SK-N-MC (cell line): ENCODE measurements at regions not wholly inside any gene's neighbourhood (a gene's known extent, or its start where the extent isn't known, plus 50 kb on each side); places are given as distances from the start of the nearest gene placed in this dataset.

Experiments
- EZH2 ChIP-seq: fragments of 200-600 bp; sonication (generic); IDR thresholded peaks from one replicate; pipeline ENCODE4 v1.6.1; 2017; ENCODE audit warnings: antibody characterized with exemption
- POLR2AphosphoS5 ChIP-seq: IDR thresholded peaks from 2 replicates; pipeline ENCODE4 v1.6.1; 2012; ENCODE audit warnings: mild to moderate bottlenecking, low read depth, low read length, borderline replicate concordance

DNA sequence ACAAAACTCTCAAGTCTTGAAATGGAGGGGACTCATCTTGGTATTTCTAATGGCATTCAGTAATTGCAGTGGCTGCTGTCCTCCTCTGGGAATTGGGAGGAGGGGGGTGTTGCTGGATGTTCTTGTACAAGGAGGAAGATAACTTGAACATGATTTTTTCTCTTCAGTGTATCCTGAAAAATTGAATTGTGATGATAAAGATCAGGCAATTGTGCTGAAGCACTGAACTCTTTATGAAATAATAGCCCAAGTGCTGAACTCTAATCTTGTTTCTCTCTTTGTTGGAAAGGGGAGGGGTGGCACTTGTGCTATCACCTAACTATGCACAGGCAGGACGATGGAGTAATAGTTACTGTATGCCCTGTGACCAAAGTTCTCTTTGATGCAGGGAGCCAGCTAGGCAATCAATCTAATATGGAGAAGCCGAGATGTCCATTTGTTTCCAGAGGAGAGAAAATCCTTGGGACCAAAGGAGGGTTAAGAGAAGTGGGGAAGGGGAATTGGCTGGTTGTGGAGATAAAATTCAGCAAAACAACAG is 68.1 kb upstream of the ATP2C1 start:
- TF ChIP-seq EZH2 = no peak
- TF ChIP-seq POLR2AphosphoS5 = no peak
